AG04449 (cell line): ENCODE measurements at regions not wholly inside any gene's neighbourhood (a gene's known extent, or its start where the extent isn't known, plus 50 kb on each side); places are given as distances from the start of the nearest gene placed in this dataset.

ENCODE experiments used
- CTCF ChIA-PET: fragments of 350-600 bp; formaldehyde crosslinking; extraction: SDS; loops from one replicate; lab custom pipeline; 2021; ENCODE audit warnings: antibody characterized with exemption; lab: Yijun Ruan, JAX
- POLR2A ChIA-PET: fragments of 400-600, 350-600 bp; formaldehyde crosslinking; extraction: SDS; loops from one replicate; lab custom pipeline; 2020; ENCODE audit warnings: antibody characterized with exemption, inconsistent platforms; lab: Yijun Ruan, JAX
- DNase-seq: peaks from one replicate; pipeline ENCODE4 v3.0.0-alpha.2; 2010; ENCODE audit warnings: low read depth, low spot score
- H3K4me3 ChIP-seq: 2 replicates; pipeline ENCODE4 v1.5.1; 2011; ENCODE audit warnings: low read depth, mild to moderate bottlenecking, control low read depth, low read length
- CTCF ChIP-seq: IDR thresholded peaks from one replicate; pipeline ENCODE4 v1.5.1; 2011; ENCODE audit warnings: mild to moderate bottlenecking, moderate library complexity, low read length, control low read depth, inconsistent platforms; ENCODE audit not compliant: insufficient read depth; ENCODE audit errors: missing control alignments

- no peak overlapping the region for H3K4me3 ChIP-seq
- ChIA-PET CTCF (interaction anchor here (1.0 to 5.7 kb wide), 8 partner anchors 7 to 68 kb away, joined by 3 to 58 read pairs (median 5); no protein-coding TSS in a partner anchor), POLR2A (no interaction called here)
- peak; percentile 4 for DNase-seq
- no peak for TF ChIP-seq CTCF
These were observed 85.6 kb downstream of the PTTG1 start for GRCh38 chr5:160507221-160507721.

DNA sequence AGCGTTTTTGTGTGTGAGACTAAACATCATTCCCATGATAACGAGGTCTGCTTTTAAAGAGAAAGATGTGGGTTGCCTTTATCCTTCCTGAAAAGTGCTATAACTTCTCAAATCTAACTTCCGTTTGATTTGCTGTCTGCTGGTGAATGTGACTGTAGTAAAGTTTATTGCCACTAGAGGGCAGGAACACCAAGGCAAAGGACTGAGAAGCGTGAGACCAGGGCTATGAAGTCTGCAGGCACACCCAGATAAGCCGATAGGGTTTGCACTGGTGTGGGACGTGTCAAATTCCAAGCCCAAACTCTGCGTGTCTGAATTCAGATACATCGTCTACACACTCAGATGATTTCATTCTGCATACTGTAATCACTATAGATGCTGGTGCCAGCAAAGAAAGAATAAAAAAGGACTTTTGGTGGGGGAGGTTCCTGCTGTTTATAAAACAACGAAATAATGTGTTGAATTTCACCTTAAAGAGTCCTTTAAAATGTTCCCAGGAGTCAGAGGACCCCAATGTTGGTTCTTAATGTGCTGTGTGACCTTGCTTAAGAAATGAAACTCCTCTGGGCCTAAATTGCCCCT, 87.2 kb downstream of the PTTG1 start:
- no peak overlapping the region for H3K4me3 ChIP-seq
- CTCF ChIA-PET = interaction anchor here (0.8 to 5.7 kb wide), 7 partner anchors 9 to 70 kb away, joined by 3 to 58 read pairs (median 5); no protein-coding TSS in a partner anchor
- POLR2A ChIA-PET = no interaction called here
- TF ChIP-seq CTCF = peak; percentile 74
- DNase-seq = peak; percentile 49

- POLR2A ChIA-PET = no interaction called here
- CTCF ChIA-PET = no interaction called here
These were observed 89.8 kb downstream of the PTTG1 start for GRCh38 chr5:160511280-160511929.

More at GRCh38 chr5:160511280-160511929, 89.8 kb downstream of the PTTG1 start:
- no peak for TF ChIP-seq CTCF
- no peak overlapping the region for H3K4me3 ChIP-seq
- DNase-seq = no peak
